ENCODE measurements at regions not wholly inside any gene's neighbourhood (a gene's known extent, or its start where the extent isn't known, plus 50 kb on each side); places are given as distances from the start of the nearest gene placed in this dataset.

- H3K27ac ChIP-seq (ENCODE audit: low read length, poor library complexity, severe bottlenecking): no peak overlapping the region
- no peaks in the 10 kb centered on the region for H3K79me1 ChIP-seq (replicated peaks; ENCODE audit: low read length, poor library complexity, severe bottlenecking)
- H3K9me3 ChIP-seq (ENCODE audit: control insufficient read depth, low read length): peaks cover 6% of the 10 kb centered on the region
- H4K8ac ChIP-seq (ENCODE audit: low read length): no peak overlapping the region
- H3K14ac ChIP-seq (ENCODE audit: low read length in 2 of 2): no peak overlapping the region
- DNase-seq: no peak
- H2AK5ac ChIP-seq (ENCODE audit: low read length, severe bottlenecking): no peak overlapping the region
- H3K4me2 ChIP-seq (ENCODE audit: low read length, poor library complexity, severe bottlenecking): no peak overlapping the region
- no peak overlapping the region for H3K23ac ChIP-seq (ENCODE audit: low read length in 2 of 2)
- H2BK5ac ChIP-seq (ENCODE audit: low read depth, low read length, poor library complexity, severe bottlenecking): no peak overlapping the region
- no peak overlapping the region for H2BK12ac ChIP-seq (ENCODE audit: low read length in 2 of 2)
- no peak overlapping the region for H4K91ac ChIP-seq (ENCODE audit: low read length)
- no peak overlapping the region for H3K4me3 ChIP-seq (ENCODE audit: insufficient read depth in 1 of 2, low read depth in 1 of 2, low read length in 2 of 2)
- H2AFZ ChIP-seq (ENCODE audit: low read depth, low read length): no peak overlapping the region
- H3K4me1 ChIP-seq (ENCODE audit: control insufficient read depth, insufficient read depth, low read depth, low read length): no peaks in the 10 kb centered on the region
- H3K18ac ChIP-seq (ENCODE audit: low read depth in 1 of 2, low read length in 2 of 2): peak overlapping the region in 1 of 2 experiments; percentile 87
- no peak overlapping the region for H2BK120ac ChIP-seq (ENCODE audit: low read depth, low read length)
- no peaks in the 10 kb centered on the region for H3K36me3 ChIP-seq (ENCODE audit: control insufficient read depth in 1 of 2, insufficient read depth in 2 of 2, low read depth in 1 of 2, low read length in 2 of 2)
- H3K27me3 ChIP-seq (ENCODE audit: control insufficient read depth in 1 of 2, insufficient read depth in 1 of 2, low read length in 2 of 2): no peaks in the 10 kb centered on the region
- H3K4ac ChIP-seq (ENCODE audit: low read depth in 1 of 2, low read length in 2 of 2): no peak overlapping the region
- H3K9ac ChIP-seq (ENCODE audit: low read length): no peak overlapping the region
- H2BK15ac ChIP-seq (ENCODE audit: low read depth, poor library complexity, severe bottlenecking): no peak overlapping the region
Observed at GRCh38 chr12:92493816-92494215, 209.0 kb upstream of the PLEKHG7 start.

DNA sequence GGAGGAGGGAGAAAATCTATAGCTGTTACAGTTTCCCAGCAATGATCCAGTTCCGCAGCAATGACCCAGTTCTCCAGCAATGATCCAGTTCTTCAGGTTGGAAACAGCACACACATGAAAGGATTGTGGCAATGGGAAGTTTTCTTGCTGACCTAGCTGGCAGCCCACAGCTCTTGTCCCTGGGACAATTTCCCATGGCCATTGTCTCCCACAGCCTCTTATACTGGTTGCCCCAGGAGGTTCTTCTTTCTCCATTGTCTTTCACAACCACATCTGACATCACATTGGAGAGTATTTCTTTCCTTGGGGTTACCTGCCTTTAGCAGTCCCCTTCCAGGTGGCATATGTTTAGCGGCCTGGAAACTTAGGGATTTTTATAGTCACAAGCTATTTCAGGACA, 209.8 kb upstream of the PLEKHG7 start:
- no peak for DNase-seq
- Histone ChIP-seq H3K27me3 (ENCODE audit: control insufficient read depth in 1 of 2, insufficient read depth in 1 of 2, low read length in 2 of 2) (no peaks in the 10 kb centered on the region), H3K23ac (ENCODE audit: low read length in 2 of 2) (no peak overlapping the region), H3K18ac (ENCODE audit: low read depth in 1 of 2, low read length in 2 of 2) (no peak overlapping the region), H4K8ac (ENCODE audit: low read length) (no peak overlapping the region), H3K14ac (ENCODE audit: low read length in 2 of 2) (no peak overlapping the region), H3K36me3 (ENCODE audit: control insufficient read depth in 1 of 2, insufficient read depth in 2 of 2, low read depth in 1 of 2, low read length in 2 of 2) (no peaks in the 10 kb centered on the region), H2BK5ac (ENCODE audit: low read depth, low read length, poor library complexity, severe bottlenecking) (no peak overlapping the region), H3K4me3 (ENCODE audit: insufficient read depth in 1 of 2, low read depth in 1 of 2, low read length in 2 of 2) (no peak overlapping the region), H2AK5ac (ENCODE audit: low read length, severe bottlenecking) (no peak overlapping the region), H2BK12ac (ENCODE audit: low read length in 2 of 2) (no peak overlapping the region), H3K9ac (ENCODE audit: low read length) (no peak overlapping the region), H2BK15ac (ENCODE audit: low read depth, poor library complexity, severe bottlenecking) (no peak overlapping the region), H2AFZ (ENCODE audit: low read depth, low read length) (no peak overlapping the region), H3K4ac (ENCODE audit: low read depth in 1 of 2, low read length in 2 of 2) (no peak overlapping the region), H4K91ac (ENCODE audit: low read length) (no peak overlapping the region), H3K4me1 (ENCODE audit: control insufficient read depth, insufficient read depth, low read depth, low read length) (no peaks in the 10 kb centered on the region), H2BK120ac (ENCODE audit: low read depth, low read length) (no peak overlapping the region), H3K79me1 (replicated peaks; ENCODE audit: low read length, poor library complexity, severe bottlenecking) (no peaks in the 10 kb centered on the region), H3K9me3 (ENCODE audit: control insufficient read depth, low read length) (peaks cover 6% of the 10 kb centered on the region), H3K27ac (ENCODE audit: low read length, poor library complexity, severe bottlenecking) (no peak overlapping the region), H3K4me2 (ENCODE audit: low read length, poor library complexity, severe bottlenecking) (no peak overlapping the region)
- 98% methylated on average over 2 of the region's 2 CpGs for WGBS

- H3K18ac ChIP-seq (ENCODE audit: low read depth in 1 of 2, low read length in 2 of 2): no peak overlapping the region
- H2AK5ac ChIP-seq (ENCODE audit: low read length, severe bottlenecking): no peak overlapping the region
- H2BK120ac ChIP-seq (ENCODE audit: low read depth, low read length): no peak overlapping the region
- H3K27ac ChIP-seq (ENCODE audit: low read length, poor library complexity, severe bottlenecking): no peak overlapping the region
- no peak overlapping the region for H4K8ac ChIP-seq (ENCODE audit: low read length)
- H3K4ac ChIP-seq (ENCODE audit: low read depth in 1 of 2, low read length in 2 of 2): no peak overlapping the region
- no peak overlapping the region for H3K4me3 ChIP-seq (ENCODE audit: insufficient read depth in 1 of 2, low read depth in 1 of 2, low read length in 2 of 2)
- peaks cover 6% of the 10 kb centered on the region for H3K9me3 ChIP-seq (ENCODE audit: control insufficient read depth, low read length)
- H3K4me1 ChIP-seq (ENCODE audit: control insufficient read depth, insufficient read depth, low read depth, low read length): no peaks in the 10 kb centered on the region
- H3K36me3 ChIP-seq (ENCODE audit: control insufficient read depth in 1 of 2, insufficient read depth in 2 of 2, low read depth in 1 of 2, low read length in 2 of 2): no peaks in the 10 kb centered on the region
- no peak overlapping the region for H2BK12ac ChIP-seq (ENCODE audit: low read length in 2 of 2)
- H3K9ac ChIP-seq (ENCODE audit: low read length): no peak overlapping the region
- no peak overlapping the region for H3K4me2 ChIP-seq (ENCODE audit: low read length, poor library complexity, severe bottlenecking)
- H2AFZ ChIP-seq (ENCODE audit: low read depth, low read length): no peak overlapping the region
- no peak overlapping the region for H3K23ac ChIP-seq (ENCODE audit: low read length in 2 of 2)
- H2BK15ac ChIP-seq (ENCODE audit: low read depth, poor library complexity, severe bottlenecking): no peak overlapping the region
- DNase-seq: no peak
- no peaks in the 10 kb centered on the region for H3K79me1 ChIP-seq (replicated peaks; ENCODE audit: low read length, poor library complexity, severe bottlenecking)
- H2BK5ac ChIP-seq (ENCODE audit: low read depth, low read length, poor library complexity, severe bottlenecking): no peak overlapping the region
- no peak overlapping the region for H3K14ac ChIP-seq (ENCODE audit: low read length in 2 of 2)
- H4K91ac ChIP-seq (ENCODE audit: low read length): no peak overlapping the region
- no peaks in the 10 kb centered on the region for H3K27me3 ChIP-seq (ENCODE audit: control insufficient read depth in 1 of 2, insufficient read depth in 1 of 2, low read length in 2 of 2)
Observed at GRCh38 chr12:92492291-92492690, 210.5 kb upstream of the PLEKHG7 start.

- Histone ChIP-seq H3K9me3 (ENCODE audit: control insufficient read depth, low read length) (peaks cover 6% of the 10 kb centered on the region), H4K8ac (ENCODE audit: low read length) (no peak overlapping the region), H3K4me3 (ENCODE audit: insufficient read depth in 1 of 2, low read depth in 1 of 2, low read length in 2 of 2) (no peak overlapping the region), H3K18ac (ENCODE audit: low read depth in 1 of 2, low read length in 2 of 2) (peak overlapping the region in 1 of 2 experiments; percentile 21), H2BK5ac (ENCODE audit: low read depth, low read length, poor library complexity, severe bottlenecking) (no peak overlapping the region), H3K14ac (ENCODE audit: low read length in 2 of 2) (no peak overlapping the region), H3K4me1 (ENCODE audit: control insufficient read depth, insufficient read depth, low read depth, low read length) (no peaks in the 10 kb centered on the region), H3K4ac (ENCODE audit: low read depth in 1 of 2, low read length in 2 of 2) (no peak overlapping the region), H4K91ac (ENCODE audit: low read length) (no peak overlapping the region), H3K36me3 (ENCODE audit: control insufficient read depth in 1 of 2, insufficient read depth in 2 of 2, low read depth in 1 of 2, low read length in 2 of 2) (no peaks in the 10 kb centered on the region), H3K27me3 (ENCODE audit: control insufficient read depth in 1 of 2, insufficient read depth in 1 of 2, low read length in 2 of 2) (no peaks in the 10 kb centered on the region), H3K27ac (ENCODE audit: low read length, poor library complexity, severe bottlenecking) (no peak overlapping the region), H2BK15ac (ENCODE audit: low read depth, poor library complexity, severe bottlenecking) (no peak overlapping the region), H3K23ac (ENCODE audit: low read length in 2 of 2) (no peak overlapping the region), H3K4me2 (ENCODE audit: low read length, poor library complexity, severe bottlenecking) (no peak overlapping the region), H2AFZ (ENCODE audit: low read depth, low read length) (no peak overlapping the region), H2BK12ac (ENCODE audit: low read length in 2 of 2) (peak overlapping the region in 1 of 2 experiments; percentile 18), H2BK120ac (ENCODE audit: low read depth, low read length) (no peak overlapping the region), H3K79me1 (replicated peaks; ENCODE audit: low read length, poor library complexity, severe bottlenecking) (no peaks in the 10 kb centered on the region), H2AK5ac (ENCODE audit: low read length, severe bottlenecking) (no peak overlapping the region), H3K9ac (ENCODE audit: low read length) (no peak overlapping the region)
- 89% methylated on average over 4 of the region's 4 CpGs for WGBS
- DNase-seq: no peak
Observed at GRCh38 chr12:92489781-92490180, 213.0 kb upstream of the PLEKHG7 start.

Measured in mesenchymal stem cell (in vitro differentiated cells and primary cell).